OCI-LY3 (cell line): ENCODE measurements at regions not wholly inside any gene's neighbourhood (a gene's known extent, or its start where the extent isn't known, plus 50 kb on each side); places are given as distances from the start of the nearest gene placed in this dataset.
"Not testable (repeated sequence)": the region's sequence is repeated elsewhere in the genome, so short reads cannot be mapped to it uniquely, and the experiment has no call there.

Experiments
- H2AFZ ChIP-seq: fragments of 200-600, 300-600 bp; shearing (Covaris generic); 2 replicates; pipeline ENCODE4 v1.6.0; 2014; ENCODE audit warnings: antibody characterized with exemption, low read depth, low read length
- H3K27ac ChIP-seq: fragments of 200-600, 300-600 bp; sonication (generic); 2 replicates; pipeline ENCODE4 v1.5.1; 2014; ENCODE audit warnings: mild to moderate bottlenecking, low read length, moderate library complexity, mixed read lengths
- H3K27me3 ChIP-seq: fragments of 200-600, 300-600 bp; sonication (generic); 2 replicates; pipeline ENCODE4 v1.6.1; 2014; ENCODE audit warnings: low read depth, low read length, mixed read lengths
- H3K36me3 ChIP-seq: fragments of 200-600, 300-600 bp; sonication (generic); replicated peaks from 2 replicates; pipeline ENCODE3; 2014; ENCODE audit warnings: low read depth, low read length, mixed read lengths
- H3K4me1 ChIP-seq: fragments of 300-600, 200-600 bp; sonication (generic); 2 replicates; pipeline ENCODE4 v1.6.1; 2014; ENCODE audit warnings: low read length, mixed read lengths
- H3K4me2 ChIP-seq: fragments of 200-600, 300-600 bp; sonication (generic); 2 replicates; pipeline ENCODE4 v1.6.1; 2014; ENCODE audit warnings: low read length, mixed read lengths
- H3K4me3 ChIP-seq: fragments of 300-600, 200-600 bp; sonication (generic); 2 replicates; pipeline ENCODE4 v1.5.1; 2014; ENCODE audit warnings: antibody characterized with exemption, mild to moderate bottlenecking, low read length, moderate library complexity
- H3K79me2 ChIP-seq: fragments of 300-600, 200-600 bp; shearing (Covaris generic); 2 replicates; pipeline ENCODE4 v1.6.1; 2014; ENCODE audit warnings: mild to moderate bottlenecking, low read length, mixed read lengths
- H3K9ac ChIP-seq: fragments of 300-600, 200-600 bp; shearing (Covaris generic); 2 replicates; pipeline ENCODE4 v1.6.0; 2014; ENCODE audit warnings: mild to moderate bottlenecking, low read length, moderate library complexity
- H3K9me3 ChIP-seq: fragments of 200-600, 300-600 bp; shearing (Covaris generic); 2 replicates; pipeline ENCODE4 v1.6.1; 2014; ENCODE audit warnings: low read length, mixed read lengths; ENCODE audit not compliant: insufficient read depth
- H4K20me1 ChIP-seq: fragments of 200-600, 300-600 bp; sonication (generic); 2 replicates; pipeline ENCODE4 v1.6.1; 2016; ENCODE audit warnings: low read length, mixed read lengths; ENCODE audit not compliant: insufficient read depth
- CTCF ChIP-seq: fragments of 200-600, 300-600 bp; sonication (generic); IDR thresholded peaks from 2 replicates; pipeline ENCODE4 v1.5.1; 2014; ENCODE audit warnings: antibody characterized with exemption, low read length, low read depth
- EZH2phosphoT487 ChIP-seq: fragments of 200-600 bp; shearing (Covaris generic); IDR thresholded peaks from 2 replicates; pipeline ENCODE4 v1.6.1; 2018; ENCODE audit warnings: antibody characterized with exemption, mixed run types, low read depth

GRCh38 chr4:16416601-16417000, 190.3 kb upstream of the TAPT1 start:
- Histone ChIP-seq H3K27me3 (no peaks in the 10 kb centered on the region), H4K20me1 (no peaks in the 10 kb centered on the region), H2AFZ (no peak overlapping the region), H3K4me1 (peaks cover 6% of the 10 kb centered on the region; the same call in 1 of the 2 replicates), H3K27ac (no peak overlapping the region), H3K4me3 (no peak overlapping the region), H3K9me3 (no peaks in the 10 kb centered on the region), H3K79me2 (no peaks in the 10 kb centered on the region), H3K9ac (no peak overlapping the region), H3K4me2 (no peak overlapping the region), H3K36me3 (no peaks in the 10 kb centered on the region)
- TF ChIP-seq CTCF (no peak), EZH2phosphoT487 (no peak)

GRCh38 chr4:16415751-16416150, 189.5 kb upstream of the TAPT1 start:
- Histone ChIP-seq H3K36me3 (no peaks in the 10 kb centered on the region), H2AFZ (no peak overlapping the region), H3K4me1 (peaks cover 6% of the 10 kb centered on the region; the same call in 1 of the 2 replicates), H3K4me2 (no peak overlapping the region), H4K20me1 (no peaks in the 10 kb centered on the region), H3K27me3 (no peaks in the 10 kb centered on the region), H3K27ac (no peak overlapping the region), H3K9ac (no peak overlapping the region), H3K79me2 (no peaks in the 10 kb centered on the region), H3K4me3 (no peak overlapping the region), H3K9me3 (no peaks in the 10 kb centered on the region)
- TF ChIP-seq CTCF (no peak), EZH2phosphoT487 (no peak)

GRCh38 chr4:16413814-16414555, 187.7 kb upstream of the TAPT1 start:
- Histone ChIP-seq H3K36me3 (no peaks in the 10 kb centered on the region), H4K20me1 (no peaks in the 10 kb centered on the region), H3K4me2 (no peak overlapping the region), H3K9ac (no peak overlapping the region), H3K9me3 (no peaks in the 10 kb centered on the region), H2AFZ (no peak overlapping the region), H3K4me3 (no peak overlapping the region), H3K4me1 (peaks cover 6% of the 10 kb centered on the region; the same call in 1 of the 2 replicates), H3K27me3 (no peaks in the 10 kb centered on the region), H3K79me2 (no peaks in the 10 kb centered on the region), H3K27ac (no peak overlapping the region)
- no peak for TF ChIP-seq EZH2phosphoT487
- no peak for TF ChIP-seq CTCF

GRCh38 chr4:16411501-16412085, 185.3 kb upstream of the TAPT1 start:
- H3K27ac ChIP-seq = no peak overlapping the region
- H4K20me1 ChIP-seq = no peaks in the 10 kb centered on the region

GRCh38 chr4:16393216-16393615, 166.9 kb upstream of the TAPT1 start:
- not testable (repeated sequence) for H3K4me3 ChIP-seq, H3K27ac ChIP-seq, H4K20me1 ChIP-seq, H3K4me1 ChIP-seq, H3K4me2 ChIP-seq, H2AFZ ChIP-seq, H3K27me3 ChIP-seq, H3K36me3 ChIP-seq, H3K9me3 ChIP-seq, H3K79me2 ChIP-seq, H3K9ac ChIP-seq

More at GRCh38 chr4:16411501-16412085, 185.3 kb upstream of the TAPT1 start:
- H3K9ac ChIP-seq = no peak overlapping the region
- TF ChIP-seq EZH2phosphoT487 = no peak
- no peak for TF ChIP-seq CTCF
- H3K4me2 ChIP-seq = no peak overlapping the region
- no peaks in the 10 kb centered on the region for H3K36me3 ChIP-seq
- H3K79me2 ChIP-seq = no peaks in the 10 kb centered on the region
- no peak overlapping the region for H3K4me3 ChIP-seq
- no peaks in the 10 kb centered on the region for H3K27me3 ChIP-seq
- no peaks in the 10 kb centered on the region for H3K4me1 ChIP-seq
- H2AFZ ChIP-seq = no peak overlapping the region
- H3K9me3 ChIP-seq = no peaks in the 10 kb centered on the region
